GM23338 (cell line): ENCODE measurements at regions not wholly inside any gene's neighbourhood (a gene's known extent, or its start where the extent isn't known, plus 50 kb on each side); places are given as distances from the start of the nearest gene placed in this dataset.

Source experiments
- EZH2 ChIP-seq: fragments of 200-600 bp; sonication (generic); IDR thresholded peaks from one replicate; pipeline ENCODE4 v1.8.0; 2017; ENCODE audit warnings: antibody characterized with exemption, mild to moderate bottlenecking, low read depth; ENCODE audit not compliant: unreplicated experiment
- POLR2AphosphoS5 ChIP-seq: IDR thresholded peaks from 2 replicates; pipeline ENCODE4 v1.6.1; 2016; ENCODE audit warnings: antibody characterized with exemption, low read depth
- TF ChIP-seq, protein P1 (sequence below), 2 experiments: fragments of 200-600 bp in 1 of 2; sonication (generic) in 1 of 2; conservative IDR thresholded peaks; 2 replicates each; pipeline versions ENCODE4 v1.5.1 to v1.6.1; 2016 to 2017; ENCODE audit warnings: antibody characterized with exemption in 2 of 2, low read depth in 2 of 2, mild to moderate bottlenecking in 2 of 2, moderate library complexity in 1 of 2
- TF ChIP-seq, protein P2 (sequence below): IDR thresholded peaks from one replicate; pipeline ENCODE4 v1.6.1; 2018; ENCODE audit warnings: antibody characterized with exemption; ENCODE audit not compliant: unreplicated experiment
- TF ChIP-seq, protein P3 (sequence below): IDR thresholded peaks from 2 replicates; pipeline ENCODE4 v1.6.1; 2016; ENCODE audit warnings: antibody characterized with exemption

DNA sequence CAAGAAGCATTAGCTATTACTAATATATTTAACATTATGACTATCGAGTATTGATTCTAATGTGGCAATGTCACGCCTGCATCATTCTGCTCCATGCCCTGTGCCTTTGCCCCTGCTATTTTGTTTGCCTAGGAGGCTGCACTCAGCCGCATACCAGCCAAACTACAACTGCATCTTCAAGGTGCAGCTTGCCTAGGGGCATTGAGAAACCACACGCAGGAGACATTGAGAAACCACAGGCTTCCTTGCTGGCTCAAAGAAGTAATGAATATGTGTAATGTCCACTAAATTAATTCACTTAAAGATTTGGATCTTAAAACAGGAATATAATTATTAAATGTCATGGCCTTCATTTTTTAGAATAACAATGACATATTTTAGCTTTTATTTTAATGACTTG lies 683.6 kb upstream of the TENM3 start:
- TF ChIP-seq, protein P1, sequence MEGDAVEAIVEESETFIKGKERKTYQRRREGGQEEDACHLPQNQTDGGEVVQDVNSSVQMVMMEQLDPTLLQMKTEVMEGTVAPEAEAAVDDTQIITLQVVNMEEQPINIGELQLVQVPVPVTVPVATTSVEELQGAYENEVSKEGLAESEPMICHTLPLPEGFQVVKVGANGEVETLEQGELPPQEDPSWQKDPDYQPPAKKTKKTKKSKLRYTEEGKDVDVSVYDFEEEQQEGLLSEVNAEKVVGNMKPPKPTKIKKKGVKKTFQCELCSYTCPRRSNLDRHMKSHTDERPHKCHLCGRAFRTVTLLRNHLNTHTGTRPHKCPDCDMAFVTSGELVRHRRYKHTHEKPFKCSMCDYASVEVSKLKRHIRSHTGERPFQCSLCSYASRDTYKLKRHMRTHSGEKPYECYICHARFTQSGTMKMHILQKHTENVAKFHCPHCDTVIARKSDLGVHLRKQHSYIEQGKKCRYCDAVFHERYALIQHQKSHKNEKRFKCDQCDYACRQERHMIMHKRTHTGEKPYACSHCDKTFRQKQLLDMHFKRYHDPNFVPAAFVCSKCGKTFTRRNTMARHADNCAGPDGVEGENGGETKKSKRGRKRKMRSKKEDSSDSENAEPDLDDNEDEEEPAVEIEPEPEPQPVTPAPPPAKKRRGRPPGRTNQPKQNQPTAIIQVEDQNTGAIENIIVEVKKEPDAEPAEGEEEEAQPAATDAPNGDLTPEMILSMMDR (conservative IDR thresholded peaks at IDR 0.05; ENCODE audit: low read depth in 2 of 2), result no peak
- TF ChIP-seq, protein P2, sequence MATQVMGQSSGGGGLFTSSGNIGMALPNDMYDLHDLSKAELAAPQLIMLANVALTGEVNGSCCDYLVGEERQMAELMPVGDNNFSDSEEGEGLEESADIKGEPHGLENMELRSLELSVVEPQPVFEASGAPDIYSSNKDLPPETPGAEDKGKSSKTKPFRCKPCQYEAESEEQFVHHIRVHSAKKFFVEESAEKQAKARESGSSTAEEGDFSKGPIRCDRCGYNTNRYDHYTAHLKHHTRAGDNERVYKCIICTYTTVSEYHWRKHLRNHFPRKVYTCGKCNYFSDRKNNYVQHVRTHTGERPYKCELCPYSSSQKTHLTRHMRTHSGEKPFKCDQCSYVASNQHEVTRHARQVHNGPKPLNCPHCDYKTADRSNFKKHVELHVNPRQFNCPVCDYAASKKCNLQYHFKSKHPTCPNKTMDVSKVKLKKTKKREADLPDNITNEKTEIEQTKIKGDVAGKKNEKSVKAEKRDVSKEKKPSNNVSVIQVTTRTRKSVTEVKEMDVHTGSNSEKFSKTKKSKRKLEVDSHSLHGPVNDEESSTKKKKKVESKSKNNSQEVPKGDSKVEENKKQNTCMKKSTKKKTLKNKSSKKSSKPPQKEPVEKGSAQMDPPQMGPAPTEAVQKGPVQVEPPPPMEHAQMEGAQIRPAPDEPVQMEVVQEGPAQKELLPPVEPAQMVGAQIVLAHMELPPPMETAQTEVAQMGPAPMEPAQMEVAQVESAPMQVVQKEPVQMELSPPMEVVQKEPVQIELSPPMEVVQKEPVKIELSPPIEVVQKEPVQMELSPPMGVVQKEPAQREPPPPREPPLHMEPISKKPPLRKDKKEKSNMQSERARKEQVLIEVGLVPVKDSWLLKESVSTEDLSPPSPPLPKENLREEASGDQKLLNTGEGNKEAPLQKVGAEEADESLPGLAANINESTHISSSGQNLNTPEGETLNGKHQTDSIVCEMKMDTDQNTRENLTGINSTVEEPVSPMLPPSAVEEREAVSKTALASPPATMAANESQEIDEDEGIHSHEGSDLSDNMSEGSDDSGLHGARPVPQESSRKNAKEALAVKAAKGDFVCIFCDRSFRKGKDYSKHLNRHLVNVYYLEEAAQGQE, result no peak
- TF ChIP-seq EZH2, result no peak
- TF ChIP-seq POLR2AphosphoS5, result no peak
- TF ChIP-seq, protein P3, sequence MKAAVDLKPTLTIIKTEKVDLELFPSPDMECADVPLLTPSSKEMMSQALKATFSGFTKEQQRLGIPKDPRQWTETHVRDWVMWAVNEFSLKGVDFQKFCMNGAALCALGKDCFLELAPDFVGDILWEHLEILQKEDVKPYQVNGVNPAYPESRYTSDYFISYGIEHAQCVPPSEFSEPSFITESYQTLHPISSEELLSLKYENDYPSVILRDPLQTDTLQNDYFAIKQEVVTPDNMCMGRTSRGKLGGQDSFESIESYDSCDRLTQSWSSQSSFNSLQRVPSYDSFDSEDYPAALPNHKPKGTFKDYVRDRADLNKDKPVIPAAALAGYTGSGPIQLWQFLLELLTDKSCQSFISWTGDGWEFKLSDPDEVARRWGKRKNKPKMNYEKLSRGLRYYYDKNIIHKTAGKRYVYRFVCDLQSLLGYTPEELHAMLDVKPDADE, result no peak
